CD14-positive monocyte (primary cell): ENCODE measurements at regions not wholly inside any gene's neighbourhood (a gene's known extent, or its start where the extent isn't known, plus 50 kb on each side); places are given as distances from the start of the nearest gene placed in this dataset.

Experiments used
- DNase-seq, 3 donors: peaks; one replicate each; pipeline ENCODE4 v3.0.0-alpha.2; 2011 to 2022
- H2AFZ ChIP-seq: 2 replicates; pipeline ENCODE4 v1.6.0; 2012; ENCODE audit warnings: mild to moderate bottlenecking, low read depth, low read length, inconsistent platforms; ENCODE audit not compliant: insufficient read depth, poor library complexity, severe bottlenecking
- H3K27ac ChIP-seq, 2 donors: 1 replicate in 1 of 2; 2 replicates in 1 of 2; pipeline ENCODE4 v1.5.1; 2012 to 2013; ENCODE audit warnings: low read length in 2 of 2, control low read depth in 1 of 2, inconsistent platforms in 1 of 2, low read depth in 1 of 2, mild to moderate bottlenecking in 1 of 2
- H3K27me3 ChIP-seq, 2 donors: one replicate each; pipeline versions ENCODE4 v1.6.0 to v1.6.1; 2011 to 2013; ENCODE audit warnings: low read length in 2 of 2; ENCODE audit not compliant: control insufficient read depth in 2 of 2, insufficient read depth in 2 of 2
- H3K36me3 ChIP-seq, 2 donors: replicated peaks in 1 of 2; 1 replicate in 1 of 2; 2 replicates in 1 of 2; pipeline versions ENCODE4 v1.5.1 to v1.6.1; 2012 to 2013; ENCODE audit warnings: low read length in 2 of 2, control low read depth in 1 of 2, inconsistent platforms in 1 of 2, mild to moderate bottlenecking in 1 of 2; ENCODE audit not compliant: insufficient read depth in 2 of 2, control insufficient read depth in 1 of 2
- H3K4me1 ChIP-seq, 2 donors: 1 replicate in 1 of 2; 2 replicates in 1 of 2; pipeline versions ENCODE4 v1.5.1 to v1.6.1; 2012 to 2013; ENCODE audit warnings: low read length in 2 of 2, control low read depth in 1 of 2, inconsistent platforms in 1 of 2, mild to moderate bottlenecking in 1 of 2, moderate library complexity in 1 of 2; ENCODE audit not compliant: insufficient read depth in 2 of 2, control insufficient read depth in 1 of 2
- H3K4me2 ChIP-seq: replicated peaks from 2 replicates; pipeline ENCODE3; 2012; ENCODE audit warnings: low read length, moderate library complexity, mild to moderate bottlenecking; ENCODE audit not compliant: poor library complexity, severe bottlenecking; ENCODE audit errors: extremely low read depth
- H3K4me3 ChIP-seq, 3 experiments: fragments of 200-600 bp in 1 of 3; sonication (generic) in 1 of 3; replicated peaks in 1 of 3; 1 replicate in 2 of 3; 2 replicates in 1 of 3; pipeline ENCODE4 v1.5.1; 2011 to 2013; ENCODE audit warnings: low read length in 3 of 3, mild to moderate bottlenecking in 3 of 3, control low read depth in 2 of 3, low read depth in 2 of 3, inconsistent platforms in 1 of 3, moderate library complexity in 1 of 3
- H3K79me2 ChIP-seq: 2 replicates; pipeline ENCODE4 v1.6.0; 2012; ENCODE audit warnings: mild to moderate bottlenecking, control low read depth, inconsistent platforms, low read length, moderate library complexity; ENCODE audit not compliant: insufficient read depth
- H3K9ac ChIP-seq: 2 replicates; pipeline ENCODE4 v1.6.0; 2017; ENCODE audit warnings: low read length, mild to moderate bottlenecking; ENCODE audit not compliant: insufficient read depth, poor library complexity, severe bottlenecking
- H3K9me3 ChIP-seq, 2 donors: replicated peaks in 1 of 2; 1 replicate in 1 of 2; 2 replicates in 1 of 2; pipeline versions ENCODE4 v1.5.1 to v1.6.1; 2012 to 2013; ENCODE audit warnings: low read length in 2 of 2, control low read depth in 1 of 2; ENCODE audit not compliant: control insufficient read depth in 1 of 2, insufficient read depth in 1 of 2
- H4K20me1 ChIP-seq: 2 replicates; pipeline ENCODE4 v1.6.0; 2012; ENCODE audit warnings: mild to moderate bottlenecking, low read length, control low read depth, moderate library complexity; ENCODE audit not compliant: insufficient read depth
- H3K27ac Mint-ChIP-seq, 7 donors: one replicate each; pipeline ENCODE4 v1.8.0; 2020; ENCODE audit warnings: mild to moderate bottlenecking in 7 of 7, mixed read lengths in 7 of 7, moderate library complexity in 6 of 7, inconsistent platforms in 2 of 7
- H3K27me3 Mint-ChIP-seq, 3 donors: one replicate each; pipeline ENCODE4 v1.8.0; 2021 to 2022; ENCODE audit warnings: low read depth in 3 of 3, mild to moderate bottlenecking in 3 of 3, mixed read lengths in 3 of 3, moderate library complexity in 3 of 3, inconsistent platforms in 1 of 3
- H3K36me3 Mint-ChIP-seq, 2 donors: one replicate each; pipeline ENCODE4 v1.8.0; 2020; ENCODE audit warnings: mixed read lengths in 2 of 2, inconsistent platforms in 1 of 2, mild to moderate bottlenecking in 1 of 2
- H3K4me1 Mint-ChIP-seq: one replicate; pipeline ENCODE4 v1.8.0; 2020; ENCODE audit warnings: mild to moderate bottlenecking, mixed read lengths
- H3K4me3 Mint-ChIP-seq, 2 donors: one replicate each; pipeline ENCODE4 v1.8.0; 2020; ENCODE audit warnings: mild to moderate bottlenecking in 2 of 2, mixed read lengths in 2 of 2, moderate library complexity in 1 of 2
- H3K9me3 Mint-ChIP-seq, 7 donors: one replicate each; pipeline ENCODE4 v1.8.0; 2020 to 2022; ENCODE audit warnings: mixed read lengths in 7 of 7, mild to moderate bottlenecking in 6 of 7, moderate library complexity in 6 of 7, inconsistent platforms in 2 of 7
- CTCF ChIP-seq: fragments of 200-600 bp; IDR thresholded peaks from one replicate; pipeline ENCODE4 v1.8.0; 2022; ENCODE audit warnings: antibody characterized with exemption, mild to moderate bottlenecking
- WGBS: methylation state at CpG from one replicate; pipeline ENCODE4 v1.1.5; 2013; ENCODE audit warnings: missing lambda C conversion rate; ENCODE audit not compliant: insufficient coverage; 5-methylcytosine and 5-hydroxymethylcytosine counted together
- intact Hi-C, 2 donors: fragments of 100-400 bp; cut with micrococcal nuclease; formaldehyde crosslinking; loops; one replicate each; pipeline versions ENCODE4 v1.15.0 to v1.15.1; 2023

DNA sequence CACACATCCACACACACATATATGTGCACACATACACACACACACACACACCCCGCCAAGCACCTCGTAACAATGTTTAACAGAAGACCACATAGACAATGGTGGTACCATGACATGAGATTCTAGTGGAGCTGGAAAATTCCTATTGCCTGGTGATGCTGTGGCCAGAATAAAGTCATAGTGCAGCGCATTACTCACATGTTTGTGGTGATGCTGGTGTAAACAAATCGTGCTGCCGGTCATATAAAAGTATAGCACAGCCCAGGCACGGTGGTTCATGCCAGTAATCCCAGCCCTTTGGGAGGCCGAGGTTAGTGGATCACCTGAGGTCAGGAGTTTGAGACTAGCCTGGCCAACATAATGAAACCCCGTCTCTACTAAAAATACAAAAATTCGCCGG is 275.2 kb downstream of the TRIML1 start:
- H3K4me2 ChIP-seq: no peak overlapping the region
- no peak overlapping the region for H2AFZ ChIP-seq
- H3K4me3 ChIP-seq: no peak overlapping the region
- intact Hi-C loops: no loop called here
- H3K27me3 ChIP-seq: no peaks in the 10 kb centered on the region
- no peak for DNase-seq
- no peak overlapping the region for H3K27ac Mint-ChIP-seq
- H3K9me3 ChIP-seq: peaks cover 24 to 38% of the 10 kb centered on the region in 2 donors
- no peaks in the 10 kb centered on the region for H3K4me1 ChIP-seq
- H3K27me3 Mint-ChIP-seq: peaks cover 0 to 2% (median 0%) of the 10 kb centered on the region in 3 donors
- no peaks in the 10 kb centered on the region for H3K36me3 ChIP-seq
- no peak overlapping the region for H3K4me3 Mint-ChIP-seq
- no peak overlapping the region for H3K9ac ChIP-seq
- H3K27ac ChIP-seq: no peak overlapping the region
- 90% methylated on average over 3 of the region's 10 CpGs for WGBS
- no peaks in the 10 kb centered on the region for H4K20me1 ChIP-seq
- no peaks in the 10 kb centered on the region for H3K79me2 ChIP-seq
- TF ChIP-seq CTCF: no peak
- no peaks in the 10 kb centered on the region for H3K4me1 Mint-ChIP-seq
- peaks cover 5 to 28% (median 17%) of the 10 kb centered on the region in 7 donors for H3K9me3 Mint-ChIP-seq
- H3K36me3 Mint-ChIP-seq: no peaks in the 10 kb centered on the region

GRCh38 chr4:188417181-188417580 is 277.9 kb downstream of the TRIML1 start:
- no peak overlapping the region for H3K4me3 ChIP-seq
- H3K27ac ChIP-seq: no peak overlapping the region
- H2AFZ ChIP-seq: no peak overlapping the region
- Mint-ChIP-seq H3K27me3 (peaks cover 0 to 2% (median 0%) of the 10 kb centered on the region in 3 donors), H3K4me1 (no peaks in the 10 kb centered on the region), H3K9me3 (peaks cover 2 to 21% (median 13%) of the 10 kb centered on the region in 7 donors), H3K4me3 (no peak overlapping the region), H3K27ac (no peak overlapping the region), H3K36me3 (no peaks in the 10 kb centered on the region)
- intact Hi-C loops: no loop called here
- no peaks in the 10 kb centered on the region for H4K20me1 ChIP-seq
- 29% methylated on average over 1 of the region's 3 CpGs for WGBS
- no peak overlapping the region for H3K9ac ChIP-seq
- no peaks in the 10 kb centered on the region for H3K36me3 ChIP-seq
- peaks cover 21 to 29% of the 10 kb centered on the region in 2 donors for H3K9me3 ChIP-seq
- no peak for DNase-seq
- H3K79me2 ChIP-seq: no peaks in the 10 kb centered on the region
- TF ChIP-seq CTCF: no peak
- H3K4me1 ChIP-seq: no peaks in the 10 kb centered on the region
- H3K4me2 ChIP-seq: no peak overlapping the region
- H3K27me3 ChIP-seq: no peaks in the 10 kb centered on the region
